ENCODE measurements at regions not wholly inside any gene's neighbourhood (a gene's known extent, or its start where the extent isn't known, plus 50 kb on each side); places are given as distances from the start of the nearest gene placed in this dataset.

DNA sequence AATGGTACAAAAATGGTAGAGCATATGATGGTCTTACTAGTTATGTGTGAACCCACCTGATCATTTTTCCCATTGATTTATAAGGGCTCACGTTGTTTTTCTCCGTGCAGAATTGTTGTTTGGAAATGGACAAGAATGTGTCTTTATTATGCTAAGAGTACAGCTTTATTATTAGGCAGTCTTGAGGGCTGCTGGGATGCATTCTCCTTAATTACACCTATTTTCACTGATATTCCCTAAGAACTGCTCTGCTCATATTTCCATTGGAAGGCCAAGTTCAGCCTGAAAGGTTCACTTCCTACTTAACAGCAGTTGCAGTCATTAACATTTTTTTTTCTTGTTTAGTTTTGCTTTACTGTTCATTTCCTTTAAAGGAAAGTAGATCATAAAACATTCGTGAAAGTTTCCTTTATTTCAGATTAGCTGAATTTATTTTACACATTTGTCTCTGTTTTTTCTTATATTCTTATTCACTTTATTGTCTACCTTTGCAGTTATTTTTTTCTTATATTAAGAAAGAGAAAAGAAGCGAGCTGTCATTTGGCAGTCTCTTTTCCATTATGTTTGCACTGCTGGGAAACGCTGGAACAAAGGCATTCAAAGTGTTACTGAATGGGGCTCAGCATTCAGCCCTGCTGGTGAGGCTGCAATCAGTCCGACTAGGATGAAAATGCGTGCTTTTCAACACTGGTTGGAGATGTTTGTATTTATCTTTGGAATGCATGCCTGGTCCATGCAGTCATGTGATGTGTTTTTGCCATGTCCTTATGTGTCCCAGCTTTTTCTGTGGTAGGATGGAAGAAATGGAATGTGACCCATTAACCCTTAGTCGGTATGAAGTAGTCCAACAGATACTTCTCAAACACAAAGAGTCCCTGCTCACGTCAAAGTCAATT lies 602.7 kb upstream of the ZNF608 start:
- DNase-seq = no peak

DNA sequence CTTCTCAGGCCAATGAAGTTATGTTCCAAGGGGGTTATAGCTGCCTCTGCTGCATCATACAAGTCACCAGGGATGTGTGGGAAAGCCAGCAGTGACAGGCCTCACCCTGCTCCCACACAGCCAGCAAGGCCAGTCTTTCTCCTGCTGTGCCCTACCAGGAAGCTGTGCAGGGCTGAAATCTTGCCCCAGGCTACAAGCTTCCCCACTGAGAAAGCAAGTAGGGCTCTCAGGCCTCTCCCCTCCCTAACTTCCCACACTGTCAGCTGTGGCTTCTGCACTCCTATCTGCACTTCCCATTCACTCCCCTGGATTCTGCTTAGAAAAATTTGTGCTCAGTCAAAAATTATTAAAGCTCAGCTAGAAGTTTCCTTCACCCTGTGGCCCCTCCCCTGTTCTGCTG lies 611.2 kb upstream of the ZNF608 start:
- no peak for DNase-seq

DNA sequence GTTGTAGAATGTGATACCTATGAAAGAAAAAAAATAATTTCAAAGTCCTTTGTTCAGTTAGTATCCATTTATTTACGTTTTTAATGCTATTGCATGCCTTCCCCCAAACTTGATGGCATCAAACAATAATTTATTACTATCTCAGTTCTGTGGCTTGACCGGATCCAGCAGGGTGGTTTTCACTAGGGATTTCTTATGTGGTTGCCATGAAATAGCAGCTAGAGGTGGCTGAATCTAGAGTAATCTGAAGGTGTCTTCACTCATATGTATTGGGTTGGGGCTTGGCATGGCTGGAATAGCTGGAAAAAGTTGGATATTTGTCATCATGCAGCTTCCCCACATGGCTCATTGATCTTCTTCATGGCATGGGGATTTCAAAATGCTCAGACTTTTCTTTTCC lies 619.3 kb upstream of the ZNF608 start:
- DNase-seq = no peak

DNA sequence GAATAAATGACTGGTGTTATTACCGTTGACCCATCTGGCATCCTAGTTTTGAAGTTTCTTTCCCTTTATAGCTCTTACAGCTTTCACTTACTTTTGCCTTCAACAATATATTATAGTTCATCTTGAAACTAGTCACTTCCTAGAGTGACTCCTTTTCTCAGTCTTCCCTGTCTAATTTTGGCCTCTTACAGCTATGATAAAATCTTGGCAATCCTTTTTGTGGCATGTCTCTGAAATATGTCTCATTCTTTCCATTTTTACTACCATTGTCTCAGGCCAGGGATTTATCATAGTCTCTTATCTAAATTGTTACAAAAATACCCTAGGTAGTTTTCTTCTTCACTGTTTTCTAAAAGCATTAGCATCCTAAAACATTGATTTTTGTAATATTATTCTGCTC lies 621.3 kb upstream of the ZNF608 start:
- no peak for DNase-seq

DNA sequence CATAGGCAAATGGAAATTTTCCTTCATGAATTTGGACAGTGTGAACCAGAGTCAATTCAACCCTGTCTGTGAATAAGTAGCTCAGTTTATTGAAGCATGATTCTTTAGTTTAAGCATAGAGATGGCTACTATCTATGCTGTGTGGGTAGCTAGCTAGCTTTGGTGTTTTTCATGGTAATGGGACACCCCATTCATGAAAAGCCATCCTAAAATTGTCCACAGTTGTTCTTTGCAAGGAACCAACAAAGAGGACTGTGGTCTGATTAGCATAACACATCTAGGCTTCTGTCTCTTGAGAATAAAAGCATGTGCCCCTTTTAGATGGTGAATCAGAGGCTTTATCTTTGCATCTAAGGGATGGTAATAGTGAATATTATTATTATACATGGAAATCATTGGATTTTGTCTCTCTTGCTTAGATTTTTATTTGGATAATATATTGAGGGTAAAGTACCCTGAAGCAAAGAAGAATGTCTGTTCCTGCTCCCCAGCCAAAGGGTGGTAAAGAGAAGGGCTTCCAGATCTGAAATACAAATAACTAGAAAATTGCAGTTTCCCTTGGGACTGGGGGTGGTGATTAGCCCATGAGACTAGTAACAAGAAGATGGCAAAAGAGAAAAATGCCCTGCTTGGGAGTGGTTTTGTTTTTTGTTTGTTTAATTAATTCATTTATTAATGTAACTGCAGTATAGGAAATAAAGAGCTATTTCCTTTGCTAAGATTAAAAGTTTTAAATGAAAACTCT lies 624.2 kb upstream of the ZNF608 start:
- no peak for DNase-seq

DNA sequence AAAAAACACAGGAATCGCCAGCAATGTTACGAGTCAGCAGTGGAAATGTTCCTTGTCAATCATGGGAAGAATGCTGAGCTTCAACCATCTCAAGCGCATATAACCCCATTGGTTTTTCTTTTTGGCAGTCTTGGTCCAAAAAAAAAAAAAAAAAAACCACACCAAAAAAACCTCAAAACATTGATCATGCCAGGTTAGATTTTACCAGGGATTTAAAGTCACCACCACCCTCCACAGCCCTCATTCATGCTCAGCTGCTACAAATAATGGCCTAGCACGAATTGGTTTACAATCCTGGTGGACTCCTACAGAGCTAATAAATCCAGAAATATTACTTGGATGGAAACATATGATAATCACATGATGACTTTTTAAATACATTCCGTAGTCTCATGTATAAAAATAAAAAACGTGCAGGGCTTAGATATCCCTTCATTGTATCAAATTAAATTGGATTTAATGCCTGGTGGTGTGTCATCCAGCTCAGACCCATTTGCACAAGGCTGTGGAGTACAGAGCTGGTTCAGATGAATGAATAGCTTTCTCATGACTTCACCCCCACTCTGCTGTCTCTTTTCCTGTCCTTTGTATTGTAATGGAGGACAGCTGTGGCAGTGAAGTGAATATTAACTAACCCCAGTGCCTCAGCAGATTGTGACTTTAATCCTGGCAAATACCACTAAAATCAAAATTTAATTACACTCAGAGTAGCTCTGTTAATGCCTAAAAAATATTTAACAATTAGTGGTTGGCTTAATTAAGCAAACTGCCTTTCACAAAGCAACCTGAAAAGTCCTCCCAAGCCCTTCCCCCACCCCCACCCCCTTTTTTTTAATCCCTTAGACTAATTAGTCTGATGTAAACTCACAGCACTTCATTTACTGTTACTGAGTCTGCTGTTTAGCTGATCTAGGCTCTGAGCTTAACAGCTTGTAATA lies 626.5 kb upstream of the ZNF608 start:
- peak; percentile 97 for DNase-seq

DNA sequence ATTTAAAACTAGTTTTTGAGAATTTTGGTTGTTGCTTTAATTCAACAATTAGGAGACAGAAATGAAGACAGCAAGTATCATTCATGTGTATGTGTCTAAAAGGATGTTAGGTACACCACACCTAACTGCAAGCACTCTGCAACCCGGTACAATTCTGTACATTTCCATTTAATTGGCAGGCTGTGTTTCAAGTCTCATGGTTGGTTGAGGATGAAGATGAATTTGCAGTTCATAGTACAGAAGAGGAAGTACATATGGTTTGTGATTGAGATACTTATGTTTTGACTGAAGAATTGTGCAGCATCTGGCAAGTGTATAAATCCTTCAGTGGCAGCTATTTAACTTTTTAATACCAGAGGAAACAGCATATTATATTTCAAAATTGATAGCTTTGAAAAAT lies 628.7 kb upstream of the ZNF608 start:
- DNase-seq = peak; percentile 24

DNA sequence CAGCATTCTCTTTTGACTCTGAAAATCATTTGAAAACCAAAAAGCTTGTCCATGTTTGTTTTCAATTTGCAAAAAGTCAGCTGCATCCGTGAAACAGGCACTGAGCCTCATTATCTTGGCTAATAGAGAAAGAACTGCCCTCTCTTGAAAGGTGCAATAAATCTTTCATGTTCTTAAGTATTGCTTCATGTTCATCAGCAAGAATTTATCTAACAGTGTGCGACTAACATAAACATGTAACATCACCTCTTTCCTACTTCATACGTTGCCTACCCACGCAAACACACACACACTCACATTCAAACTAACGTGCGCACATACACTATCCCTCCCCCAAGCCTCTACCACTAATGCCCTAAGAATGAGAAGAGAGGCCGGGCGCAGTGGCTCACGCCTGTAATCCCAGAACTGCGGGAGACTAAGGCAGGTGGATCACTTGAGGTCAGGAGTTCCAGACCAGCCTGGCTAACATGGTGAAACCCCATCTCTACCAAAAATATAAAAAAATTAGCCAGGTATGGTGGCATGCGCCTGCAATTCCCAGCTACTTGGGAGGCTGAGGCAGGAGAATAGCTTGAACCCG lies 629.7 kb upstream of the ZNF608 start:
- DNase-seq = peak; percentile 42

DNA sequence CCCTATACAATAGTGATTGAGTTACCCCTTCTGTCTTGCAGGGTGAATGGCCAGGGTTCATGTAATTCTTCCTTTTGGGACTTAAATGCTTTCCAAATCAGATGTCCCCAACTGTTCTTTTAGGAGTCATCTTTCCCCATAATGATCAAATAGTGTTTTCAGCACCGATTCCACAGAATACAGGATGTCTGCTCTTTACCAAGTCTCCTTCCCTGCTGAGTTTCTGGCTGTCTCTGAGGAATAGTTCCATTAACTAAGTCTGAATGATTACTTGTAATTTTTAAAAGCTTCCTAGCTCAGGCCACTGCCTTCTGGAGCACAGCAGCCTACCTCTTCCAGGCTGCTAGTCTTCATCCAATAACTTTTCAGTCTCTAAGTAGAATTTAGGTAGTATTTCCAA lies 630.7 kb upstream of the ZNF608 start:
- peak; percentile 36 for DNase-seq

DNA sequence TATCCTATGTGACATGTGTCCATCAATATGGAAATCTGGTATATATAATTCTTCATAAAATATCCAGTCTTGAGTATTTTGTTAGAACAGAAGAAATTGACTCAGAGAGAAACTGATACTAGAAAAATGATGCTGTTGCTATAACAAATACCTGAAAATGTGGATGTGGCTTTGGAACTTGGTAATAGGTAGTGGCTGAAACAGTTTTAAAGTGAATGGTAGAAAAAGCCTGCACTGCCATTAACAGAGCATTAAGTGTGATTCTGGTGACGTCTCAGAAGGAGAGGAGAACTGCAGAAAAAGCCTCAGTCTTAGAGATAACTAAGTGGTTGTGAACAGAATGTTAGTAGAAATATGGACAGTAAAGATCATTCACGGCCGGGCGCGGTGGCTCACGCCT lies 634.9 kb upstream of the ZNF608 start:
- no peak for DNase-seq

DNA sequence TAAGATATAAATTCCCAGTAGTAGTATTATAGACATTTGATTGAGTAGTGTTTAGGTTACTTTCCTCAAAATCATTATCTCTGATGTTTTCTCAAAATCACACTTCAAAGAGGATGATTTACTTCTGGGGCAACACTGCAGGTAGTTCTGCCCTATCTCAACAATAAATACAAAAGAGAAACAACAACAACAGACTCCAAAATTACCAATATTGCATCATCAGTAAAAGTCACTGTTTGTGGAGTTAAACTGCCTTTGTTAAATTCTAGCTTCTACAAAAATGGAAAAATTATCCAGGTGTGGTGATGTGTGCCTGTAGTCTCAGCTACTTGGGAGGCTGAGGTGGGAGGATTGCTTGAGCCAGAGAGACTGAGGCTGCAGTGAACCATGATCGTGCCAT lies 637.6 kb upstream of the ZNF608 start:
- no peak for DNase-seq

DNA sequence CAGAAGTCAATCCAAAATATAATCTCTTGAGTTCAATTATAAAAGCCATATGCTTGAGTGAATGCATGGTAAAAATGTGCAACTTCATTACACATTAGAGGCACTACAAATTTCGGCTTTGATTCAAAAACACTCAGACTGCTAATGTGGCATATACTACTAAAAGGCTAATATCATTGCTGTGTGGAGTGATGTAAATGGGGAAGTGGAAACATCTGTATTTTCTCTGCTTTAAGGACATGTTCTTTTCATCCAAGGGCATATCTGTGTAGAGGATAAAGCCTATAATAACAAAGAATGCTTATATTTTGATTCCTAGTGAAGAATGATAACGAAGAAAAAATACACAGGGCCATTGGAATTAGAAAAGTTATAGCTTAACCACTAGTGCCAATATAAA lies 643.9 kb upstream of the ZNF608 start:
- DNase-seq = no peak

DNA sequence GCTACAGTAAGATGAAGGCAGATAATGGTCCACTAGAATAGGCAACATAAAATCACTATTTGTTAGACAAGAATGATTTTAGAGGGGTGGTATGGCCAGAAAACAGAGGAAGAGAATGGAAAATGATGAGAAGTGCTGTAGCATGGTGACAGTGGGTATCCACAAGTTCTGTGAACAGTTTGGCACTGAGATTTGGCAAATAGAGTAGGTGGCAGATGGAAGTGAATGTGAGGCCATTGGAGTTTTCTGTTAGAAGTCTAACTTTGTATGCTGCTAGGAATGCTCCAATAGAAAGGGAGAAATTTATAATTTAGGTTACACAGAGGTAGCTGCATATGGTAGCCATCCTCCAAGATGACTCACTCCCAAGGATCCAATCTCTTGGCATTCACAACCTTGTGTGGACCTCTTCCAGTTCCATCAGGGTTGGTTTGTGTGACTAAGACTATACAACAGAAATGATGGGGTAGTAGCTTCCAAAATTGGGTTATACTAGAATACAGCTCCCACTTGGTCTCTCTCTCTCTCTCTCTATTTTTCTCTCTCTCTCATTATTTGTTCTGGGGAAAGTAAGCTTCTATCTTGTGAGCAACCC lies 646.9 kb upstream of the ZNF608 start:
- no peak for DNase-seq

DNA sequence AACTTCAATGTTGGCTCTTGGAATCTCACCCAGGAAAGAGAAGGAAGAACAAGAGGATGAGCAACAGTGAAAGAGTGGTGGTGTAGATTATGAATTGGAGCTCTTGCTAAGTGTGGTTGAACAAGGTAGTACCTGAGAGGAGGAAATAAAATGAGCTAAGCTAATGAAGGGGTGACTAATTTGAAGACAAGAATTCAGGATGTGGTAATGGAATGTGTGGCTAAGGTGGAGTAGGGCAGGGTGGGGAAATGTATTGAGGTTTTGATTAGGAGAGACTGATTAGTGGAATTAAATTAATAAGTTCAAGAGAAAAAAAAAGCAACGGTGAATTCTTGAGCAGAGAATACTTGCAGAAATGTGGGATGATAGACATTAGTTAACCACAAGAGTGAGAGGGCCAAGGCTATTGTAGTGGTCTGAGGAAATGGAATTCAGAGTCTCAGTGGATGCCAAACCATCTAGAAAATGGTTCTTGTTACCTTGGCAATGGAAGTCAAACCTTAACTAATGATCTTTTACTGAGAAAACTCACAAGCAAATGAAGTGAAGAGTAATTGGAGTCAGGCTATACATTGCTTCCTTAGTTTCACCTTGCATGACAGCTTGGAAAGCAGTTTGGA lies 648.3 kb upstream of the ZNF608 start:
- DNase-seq = no peak

DNA sequence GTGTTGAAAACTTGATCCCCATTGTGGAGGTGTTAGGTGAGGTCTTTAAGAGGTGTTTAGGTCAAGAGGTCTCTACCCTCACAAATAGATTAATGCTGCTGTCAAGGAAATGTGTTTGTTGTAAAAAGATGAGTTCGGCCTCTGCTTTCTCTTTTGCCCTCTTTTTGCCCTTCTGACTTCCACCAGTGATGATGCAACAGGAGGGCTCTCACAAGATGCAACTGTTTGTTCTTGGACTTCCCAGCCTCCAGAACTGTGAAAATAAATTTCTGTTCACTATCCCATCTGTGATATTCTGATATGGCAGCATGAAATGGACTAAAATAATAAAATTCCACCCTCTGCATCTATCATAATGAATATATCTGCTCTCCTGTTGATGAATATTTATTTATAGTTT lies 650.0 kb upstream of the ZNF608 start:
- no peak for DNase-seq

DNA sequence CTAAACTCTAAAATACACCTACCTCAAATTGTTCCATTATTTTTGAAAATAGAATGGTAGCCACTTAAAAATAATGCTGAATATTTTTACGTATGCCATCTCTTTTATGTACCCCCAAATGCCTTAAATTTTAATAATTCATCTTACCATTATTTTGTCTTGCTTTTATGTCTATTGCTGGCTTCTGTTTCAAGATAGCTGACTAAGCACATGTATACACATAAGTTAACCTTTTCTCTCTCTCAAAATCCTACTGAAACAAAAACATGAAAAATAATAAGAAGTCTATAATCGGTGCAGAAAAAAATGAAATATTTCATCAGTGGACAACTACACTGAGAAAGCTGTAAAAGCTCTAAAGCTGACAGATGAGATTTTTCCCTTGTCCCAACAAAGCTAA lies 652.0 kb upstream of the ZNF608 start:
- no peak for DNase-seq

DNA sequence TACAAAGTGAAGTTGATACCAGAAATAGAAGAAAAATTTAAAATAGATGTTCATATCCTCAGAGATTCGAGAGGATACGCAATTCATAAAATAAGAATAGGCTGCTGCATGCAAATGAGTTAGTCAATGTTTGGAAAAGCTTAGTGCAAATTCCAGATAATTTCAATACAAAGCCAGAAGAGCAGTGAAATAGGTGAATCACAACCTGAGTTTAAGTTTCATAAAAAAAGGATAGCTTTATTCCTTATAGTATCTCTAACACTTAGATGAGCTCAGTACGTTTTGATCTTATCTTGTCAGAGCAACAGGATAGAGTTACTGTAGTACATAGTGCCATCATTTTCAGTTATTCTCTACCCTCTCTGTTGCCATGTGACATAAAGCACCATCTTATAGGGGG lies 653.4 kb upstream of the ZNF608 start:
- no peak for DNase-seq

DNA sequence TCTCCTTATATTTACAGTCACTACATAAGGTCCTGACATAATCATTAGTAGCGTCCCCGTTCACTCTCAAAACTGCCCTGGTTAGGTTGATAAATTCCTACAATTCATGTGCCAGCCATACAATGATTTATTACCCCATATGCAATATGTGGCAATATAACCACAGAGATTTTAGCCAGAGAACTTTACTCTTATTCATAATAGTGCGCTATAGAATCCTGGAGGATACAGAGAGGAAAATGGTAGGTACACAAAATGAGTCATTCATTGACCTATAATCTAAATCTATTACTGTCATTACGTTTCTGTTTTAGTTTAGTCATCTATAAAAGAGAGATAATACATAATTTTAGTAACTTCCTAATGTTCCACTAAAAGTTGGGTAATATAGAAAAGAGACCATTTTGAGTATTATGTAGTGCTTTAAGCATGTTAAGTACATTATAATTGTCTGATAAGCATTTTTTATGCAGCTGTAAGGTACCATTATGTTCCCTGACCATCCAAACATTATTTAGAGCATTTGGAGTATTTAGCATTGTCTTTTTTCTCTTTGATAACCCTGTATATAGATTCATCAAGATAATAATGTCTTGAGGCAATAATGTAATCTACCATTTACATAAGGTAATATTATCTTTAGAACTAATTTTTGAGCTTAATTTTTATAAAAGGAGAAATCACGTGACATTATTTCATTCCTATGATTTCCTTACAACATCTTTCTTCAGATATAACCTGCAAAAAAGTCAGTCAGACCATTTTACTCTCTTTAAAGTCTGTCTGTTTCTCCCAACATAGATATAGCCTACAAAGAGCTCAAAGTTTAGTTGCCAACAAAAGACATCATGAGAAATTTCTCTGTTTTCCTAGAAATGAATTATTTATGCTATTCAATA lies 655.5 kb upstream of the ZNF608 start:
- no peak for DNase-seq

DNA sequence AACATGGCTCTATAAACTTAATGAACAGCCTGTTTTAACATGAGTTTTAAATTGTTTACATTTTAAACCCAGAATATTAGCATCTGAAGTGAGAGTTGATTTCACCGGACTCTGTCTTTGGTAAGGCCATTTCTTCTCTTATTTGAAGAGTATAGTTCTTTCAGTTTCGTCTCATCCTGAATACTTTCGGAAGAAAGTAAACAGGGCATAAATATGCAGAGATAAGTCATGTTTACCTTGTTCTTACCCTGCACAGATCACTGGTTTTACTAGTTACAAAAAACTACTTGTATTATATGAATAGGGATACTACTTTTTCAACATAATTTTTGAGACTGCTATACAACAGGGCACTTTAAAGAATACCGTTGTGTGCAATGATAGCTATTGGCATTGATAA lies 656.3 kb upstream of the ZNF608 start:
- DNase-seq = no peak

DNA sequence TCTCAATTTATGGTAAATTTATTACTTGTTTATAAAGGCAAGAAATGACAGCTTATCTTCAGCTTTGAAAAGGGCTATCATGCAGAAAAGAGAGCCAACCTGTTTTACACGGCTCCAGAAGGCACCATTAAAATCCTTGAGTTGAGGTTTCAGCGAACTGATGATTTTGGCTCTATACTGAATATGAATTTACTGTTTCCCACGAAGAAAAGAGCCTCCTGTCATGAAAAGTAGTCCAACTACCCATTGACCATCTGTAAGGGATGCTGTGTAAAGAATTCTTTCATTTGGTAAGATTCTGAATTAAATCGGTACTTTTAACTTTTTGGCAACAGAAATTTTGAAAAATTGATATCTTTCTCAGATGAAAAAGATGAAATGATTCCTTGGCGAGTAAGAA lies 657.6 kb upstream of the ZNF608 start:
- no peak for DNase-seq
